IPS DF 4.7 (cell line): ENCODE measurements at regions not wholly inside any gene's neighbourhood (a gene's known extent, or its start where the extent isn't known, plus 50 kb on each side); places are given as distances from the start of the nearest gene placed in this dataset.

Source experiments
- DNase-seq: peaks from one replicate; pipeline ENCODE4 v3.0.0-alpha.2; 2013; ENCODE audit warnings: low spot score; ENCODE audit errors: extremely low read depth

DNA sequence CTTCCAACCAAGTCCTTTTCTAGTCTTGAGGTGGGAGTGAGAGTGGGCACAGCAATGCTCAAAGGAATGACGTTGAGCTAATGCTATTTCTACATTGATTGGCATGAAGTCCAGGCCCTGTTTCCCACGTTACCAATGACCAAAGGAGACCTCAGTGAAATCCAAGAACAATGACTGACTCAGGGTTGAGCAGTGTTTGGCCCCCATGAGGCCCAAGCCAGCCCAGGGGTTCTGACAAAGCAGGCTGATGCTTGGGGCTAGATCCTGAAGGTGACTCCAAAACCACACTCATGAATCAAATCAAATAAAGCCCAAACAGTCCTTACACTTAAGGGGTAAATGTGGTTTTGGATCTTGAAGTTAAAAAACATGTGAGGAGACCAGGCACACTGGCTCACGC is 278.5 kb upstream of the GJB5 start:
- DNase-seq, result no peak

DNA sequence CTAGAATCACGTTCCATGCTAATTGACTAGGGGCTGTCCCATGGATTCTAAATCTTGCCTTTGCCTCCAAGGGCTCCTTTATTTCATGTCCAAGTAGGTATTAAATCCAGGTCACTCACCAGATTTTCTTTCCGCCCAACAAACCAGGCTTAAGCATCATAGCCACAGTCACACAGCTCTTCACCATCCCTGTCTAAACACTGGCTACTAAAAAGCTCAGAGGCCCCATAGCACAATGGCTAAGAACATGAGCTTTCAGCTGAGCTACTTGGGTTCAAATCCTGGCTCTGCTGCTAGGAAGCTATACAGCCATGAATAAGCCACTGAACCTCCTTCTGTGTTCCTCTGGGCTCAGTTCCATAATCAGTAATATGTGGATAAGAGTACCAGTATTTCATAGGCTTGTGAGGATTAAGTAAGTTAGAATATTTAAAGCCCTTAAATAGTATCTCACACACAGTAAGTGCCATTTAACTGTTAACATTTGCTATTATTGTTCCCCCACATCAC is 277.2 kb upstream of the GJB5 start:
- no peak for DNase-seq

DNA sequence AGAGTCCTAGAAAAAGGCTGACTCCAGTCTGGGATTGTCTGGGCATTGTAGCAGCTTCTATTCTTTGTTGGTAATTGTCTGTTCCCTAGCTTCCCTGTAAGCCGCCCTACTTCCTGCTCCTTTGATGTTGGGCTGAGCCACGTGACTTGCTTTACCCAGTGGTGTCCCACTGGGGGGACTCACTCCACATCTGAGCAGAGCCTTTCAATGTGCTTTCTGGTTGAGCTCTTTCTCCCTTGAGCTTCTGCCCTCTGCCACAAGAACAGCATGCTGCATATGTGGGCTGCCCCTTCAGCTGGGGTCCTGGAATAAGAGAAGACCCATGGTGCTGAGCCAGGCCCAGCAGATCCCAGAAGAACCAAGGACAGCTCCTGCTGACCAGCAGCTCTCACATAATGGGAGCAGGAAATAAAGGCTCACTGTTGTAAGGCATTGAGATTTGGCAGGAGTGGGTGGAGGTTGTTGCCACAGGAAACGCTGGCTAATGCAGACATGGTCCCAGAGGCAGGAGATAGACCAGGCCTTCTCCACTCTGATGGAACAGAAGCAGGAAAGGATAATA is 276.3 kb upstream of the GJB5 start:
- no peak for DNase-seq

DNA sequence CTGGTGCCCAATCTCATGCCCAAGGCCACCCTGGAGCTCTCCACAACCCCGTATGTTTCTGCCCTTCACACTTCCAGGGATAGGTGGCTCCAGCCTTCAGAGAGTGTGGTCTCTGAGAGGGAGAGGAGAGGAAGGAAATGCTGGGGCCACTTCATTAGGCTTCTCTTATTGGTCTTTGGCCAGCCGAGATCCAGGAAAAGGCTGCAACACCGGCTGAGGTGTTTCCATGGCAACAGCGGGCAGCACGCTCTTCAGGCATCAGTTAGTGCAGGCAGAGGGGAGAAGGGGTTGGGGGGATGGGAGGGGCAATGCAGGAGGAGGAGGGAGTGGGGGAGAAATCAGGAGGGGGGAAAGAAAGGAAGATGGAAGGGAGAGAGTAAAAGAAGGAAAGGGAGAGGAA is 275.1 kb upstream of the GJB5 start:
- DNase-seq, result no peak

DNA sequence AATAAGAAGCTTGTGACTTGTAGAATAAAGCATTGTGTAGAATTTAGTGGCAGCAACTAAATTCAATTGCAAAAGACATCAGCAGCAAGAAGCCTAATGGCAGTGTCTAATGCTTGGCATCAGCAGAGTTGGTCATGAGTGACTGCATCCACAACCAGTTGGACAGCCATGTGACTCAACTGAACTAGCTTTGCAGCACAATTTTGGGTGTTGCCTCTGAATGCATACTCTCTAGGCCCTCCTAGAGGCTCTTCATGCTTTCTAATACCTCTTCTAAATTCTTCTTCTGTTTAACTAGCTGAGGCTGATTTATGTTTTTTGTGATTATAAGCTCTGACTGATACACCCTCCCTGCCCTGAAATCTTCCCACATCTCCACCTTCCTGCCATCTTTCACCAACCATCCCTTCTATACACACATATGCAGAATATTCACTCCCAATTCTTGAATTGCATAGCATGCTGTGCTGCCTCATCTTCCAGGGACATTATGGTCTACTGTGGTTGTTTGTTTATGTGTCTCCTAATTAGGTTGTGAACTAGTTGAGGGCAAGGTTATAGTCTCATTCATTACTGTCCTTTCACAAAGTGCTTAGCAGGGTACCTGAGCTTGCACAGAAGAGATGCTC is 266.7 kb upstream of the GJB5 start:
- no peak for DNase-seq

DNA sequence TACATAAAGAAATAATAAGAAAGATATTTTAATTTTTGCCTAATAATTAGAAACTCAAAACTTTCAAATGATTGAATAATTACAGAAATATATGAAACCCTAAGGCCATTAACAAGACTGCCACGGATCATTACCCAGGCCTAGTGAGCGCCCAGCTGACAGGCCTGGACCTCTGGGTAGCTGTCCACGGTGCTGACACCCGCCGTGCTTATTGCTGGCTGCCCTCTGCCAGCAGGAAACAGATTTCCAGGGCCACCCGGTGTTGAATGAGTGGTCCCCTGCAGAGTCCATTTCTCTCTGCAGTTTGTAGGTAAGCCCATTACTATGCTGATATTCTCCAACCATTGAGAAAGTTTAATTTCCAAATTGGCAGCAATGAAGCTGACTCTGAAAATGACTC is 254.4 kb upstream of the GJB5 start:
- no peak for DNase-seq

DNA sequence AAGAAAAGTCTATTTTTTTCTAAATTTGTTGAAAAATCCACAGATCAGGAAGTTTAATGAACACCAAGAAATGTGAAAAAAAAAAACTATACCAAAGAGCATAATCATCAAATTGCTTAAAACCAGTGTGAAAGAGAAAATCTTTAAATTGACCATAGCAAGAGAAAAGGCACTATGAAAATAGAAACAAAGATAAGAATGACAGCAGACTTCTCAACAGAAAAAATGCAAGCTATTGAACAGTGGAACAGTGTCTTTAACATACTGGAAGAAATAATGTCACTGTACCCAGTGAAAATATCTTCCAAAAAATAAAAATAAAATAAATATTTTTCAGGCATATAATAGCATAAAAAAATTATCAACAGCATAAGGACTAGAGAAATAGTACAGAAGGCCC is 243.0 kb upstream of the GJB5 start:
- DNase-seq, result no peak

DNA sequence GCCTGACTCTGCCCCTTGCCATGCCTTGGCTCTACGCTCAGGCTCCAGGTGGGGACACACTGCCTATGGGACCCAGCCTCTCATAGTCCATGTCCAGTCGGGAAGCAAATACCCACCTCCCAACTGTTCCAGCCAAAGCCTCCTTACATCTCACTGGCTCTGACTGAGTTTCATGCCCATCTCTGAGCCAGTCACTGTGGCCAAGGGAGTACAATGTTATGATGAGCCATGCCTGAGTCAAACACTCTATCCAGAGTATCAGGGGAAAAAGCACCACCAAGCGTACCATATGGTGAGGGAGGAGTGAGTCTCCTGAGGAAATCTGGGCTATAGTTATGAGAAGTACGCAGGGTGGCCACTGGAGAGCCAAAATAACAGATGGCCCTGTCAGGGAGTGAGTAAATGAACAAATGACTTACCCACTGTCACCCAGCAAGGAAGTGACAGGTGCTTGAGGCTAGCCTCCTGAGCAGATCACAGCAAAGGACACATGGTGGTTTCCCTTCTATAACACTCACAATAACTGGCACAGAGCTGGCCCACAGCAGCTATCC is 236.6 kb upstream of the GJB5 start:
- no peak for DNase-seq

DNA sequence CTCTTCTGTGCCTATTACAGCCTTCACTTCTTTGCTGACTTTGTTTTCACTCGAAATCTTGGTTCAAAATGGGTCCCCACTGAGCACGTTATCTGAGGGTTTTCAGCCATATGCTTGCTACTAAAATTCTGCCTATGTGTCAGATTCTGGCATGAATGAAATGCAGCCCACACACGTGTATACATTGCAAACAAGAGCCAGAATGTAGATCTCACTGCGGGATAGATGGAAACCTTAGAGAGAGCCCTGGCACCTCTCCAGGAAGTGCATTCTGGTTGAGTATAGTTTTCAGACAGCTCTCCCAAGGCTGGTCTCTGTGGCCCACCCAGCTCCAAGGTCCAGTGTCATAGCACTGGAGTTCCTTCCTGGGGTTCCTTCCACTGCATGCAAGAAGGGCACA is 234.7 kb upstream of the GJB5 start:
- DNase-seq, result no peak

DNA sequence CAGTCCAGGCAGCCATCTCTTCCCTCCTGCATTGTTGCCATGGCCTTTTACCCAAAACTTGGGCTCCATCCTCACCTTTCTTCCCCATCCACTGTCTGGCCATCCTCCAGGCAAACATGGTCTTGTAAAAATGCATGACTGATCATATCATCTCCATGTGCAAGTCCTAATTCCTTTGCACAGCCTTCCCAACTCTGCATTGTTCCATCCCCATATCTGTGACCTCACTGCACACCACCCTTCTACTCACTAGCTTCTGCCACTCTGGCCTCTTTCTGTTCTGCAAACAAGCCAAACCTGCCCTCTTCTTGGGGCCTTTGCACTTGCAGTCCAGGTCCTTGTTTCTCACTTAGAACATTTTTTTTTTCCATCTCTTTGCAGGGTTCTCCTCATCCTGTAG is 230.1 kb upstream of the GJB5 start:
- DNase-seq, result no peak

DNA sequence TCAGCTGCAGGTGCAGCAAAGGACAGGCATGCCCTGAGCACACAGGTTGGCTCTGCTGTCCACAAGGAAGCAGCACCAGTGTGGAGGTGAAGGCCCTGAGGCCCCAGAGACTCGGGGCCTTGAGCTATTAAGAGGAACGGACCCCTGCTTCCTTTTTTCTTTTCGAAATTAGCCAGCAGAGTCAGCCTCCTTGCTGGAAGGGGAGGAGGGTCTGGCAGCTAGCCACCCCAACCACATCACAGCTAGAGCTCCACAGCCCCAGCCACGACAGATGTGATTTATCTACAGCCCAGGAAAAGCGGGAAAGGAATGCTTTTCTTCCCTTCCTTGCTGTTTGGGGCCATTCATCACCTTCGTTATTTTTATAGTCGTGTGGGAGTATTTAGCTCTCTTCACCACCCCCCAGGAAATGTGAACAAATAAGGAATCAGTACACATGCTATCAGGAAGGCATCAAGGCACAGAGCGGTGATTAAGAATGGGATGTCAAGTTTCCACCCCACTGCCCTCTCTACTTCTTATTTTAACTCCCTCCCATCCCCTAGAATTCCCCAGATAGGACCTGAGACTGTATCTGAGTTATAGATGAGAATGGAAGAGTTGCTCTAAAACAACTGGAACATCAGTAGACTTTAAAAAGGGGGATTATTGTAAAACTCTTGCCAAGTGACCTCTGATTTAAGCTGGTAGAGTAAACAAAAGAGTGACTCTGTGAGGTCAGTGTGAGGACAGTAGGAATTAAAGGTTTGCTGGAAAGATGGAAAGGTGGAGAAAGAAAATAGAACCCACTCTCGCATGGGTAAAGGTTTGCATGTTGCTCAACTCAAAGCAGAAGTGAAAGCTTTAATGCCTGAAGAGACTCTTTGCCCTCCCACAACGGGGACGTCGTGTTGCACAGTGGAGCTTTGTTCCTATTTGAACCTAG is 224.7 kb upstream of the GJB5 start:
- no peak for DNase-seq

DNA sequence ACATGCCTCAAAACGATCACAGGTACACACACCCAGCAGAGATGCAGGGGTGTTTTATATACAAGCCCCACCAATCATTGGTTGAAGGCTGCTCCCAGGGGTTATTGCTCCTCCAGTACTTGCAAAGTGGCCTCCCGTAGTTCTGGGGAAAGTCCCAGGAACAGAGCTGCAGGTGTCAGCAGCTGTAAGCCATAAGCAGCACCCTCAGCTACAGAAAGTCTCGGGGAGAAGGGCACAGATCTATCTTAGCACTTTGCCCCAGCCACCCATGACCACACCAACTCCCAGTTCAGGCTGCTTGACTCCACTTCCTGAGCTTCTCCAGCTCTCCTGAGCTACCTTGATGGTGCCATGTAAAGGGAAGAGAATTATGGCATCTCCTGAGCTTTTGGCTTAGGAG is 222.7 kb upstream of the GJB5 start:
- DNase-seq, result no peak

DNA sequence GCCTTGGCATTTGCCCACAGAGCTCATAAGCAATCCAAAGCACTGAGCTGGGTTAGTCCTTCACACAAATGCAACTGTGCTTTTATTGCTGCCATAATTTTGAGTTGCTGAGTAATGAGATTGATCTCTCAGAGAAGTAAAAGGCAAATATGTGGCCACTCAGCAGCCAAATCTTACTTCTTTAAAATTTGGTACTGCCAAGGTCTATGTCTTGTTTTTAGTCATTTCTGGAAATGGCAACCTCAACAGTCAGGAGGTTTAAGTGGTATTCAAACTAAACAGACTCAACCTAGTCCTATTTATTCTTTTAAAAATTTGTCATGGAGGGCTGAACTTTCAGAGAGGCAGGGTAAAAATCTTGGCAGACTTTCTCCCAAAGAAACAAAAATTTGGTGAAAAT is 216.4 kb upstream of the GJB5 start:
- DNase-seq, result no peak

DNA sequence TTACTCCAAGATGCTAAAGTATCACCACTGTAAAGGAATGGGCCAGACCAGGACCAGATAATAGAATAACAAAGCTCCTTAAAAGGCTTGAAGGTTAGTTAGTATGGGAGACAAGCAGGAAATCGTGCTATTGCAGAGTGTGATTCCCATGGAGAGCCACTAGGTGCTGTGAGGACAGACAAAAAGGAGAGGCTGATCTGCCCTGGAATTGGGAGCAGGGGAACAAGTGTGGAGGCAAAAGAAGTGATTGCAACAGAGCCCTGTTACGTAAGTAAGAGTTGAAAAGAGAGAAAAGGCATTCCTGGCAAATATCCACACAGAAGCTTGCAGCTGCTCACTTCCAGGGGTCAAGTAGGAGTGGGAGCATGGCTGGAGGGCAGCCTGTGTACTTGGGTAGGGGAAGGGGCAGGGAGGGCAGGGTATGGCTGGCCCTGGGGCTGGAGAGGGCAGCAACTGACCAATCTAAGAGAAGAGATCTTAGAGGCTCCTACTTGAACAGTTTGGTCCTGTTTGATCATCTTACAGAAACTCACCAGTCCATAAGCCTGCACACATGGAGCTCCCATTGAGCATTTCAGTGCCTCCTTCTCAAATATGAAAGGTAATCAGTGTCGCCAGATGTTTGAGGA is 207.7 kb upstream of the GJB5 start:
- peak; percentile 49 for DNase-seq

DNA sequence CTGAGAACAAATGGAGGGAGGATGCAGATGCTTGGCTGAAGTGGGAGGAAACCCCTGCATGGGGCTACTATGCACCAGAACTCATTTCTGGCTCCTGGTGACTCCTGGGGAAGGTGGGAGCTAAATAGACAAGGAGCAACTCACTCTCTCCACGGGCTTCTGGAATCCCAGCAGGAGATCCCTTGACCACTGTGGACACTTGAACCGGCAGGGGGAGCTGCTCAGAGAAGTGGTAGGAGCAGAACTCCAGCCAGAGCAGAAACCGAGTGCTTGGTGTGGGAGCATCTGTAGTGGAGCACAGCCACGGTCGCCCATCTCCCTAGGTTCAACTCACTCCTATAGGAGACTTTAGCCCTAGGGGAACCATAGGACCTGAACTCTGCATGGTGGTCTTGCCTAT is 205.6 kb upstream of the GJB5 start:
- peak; percentile 22 for DNase-seq

DNA sequence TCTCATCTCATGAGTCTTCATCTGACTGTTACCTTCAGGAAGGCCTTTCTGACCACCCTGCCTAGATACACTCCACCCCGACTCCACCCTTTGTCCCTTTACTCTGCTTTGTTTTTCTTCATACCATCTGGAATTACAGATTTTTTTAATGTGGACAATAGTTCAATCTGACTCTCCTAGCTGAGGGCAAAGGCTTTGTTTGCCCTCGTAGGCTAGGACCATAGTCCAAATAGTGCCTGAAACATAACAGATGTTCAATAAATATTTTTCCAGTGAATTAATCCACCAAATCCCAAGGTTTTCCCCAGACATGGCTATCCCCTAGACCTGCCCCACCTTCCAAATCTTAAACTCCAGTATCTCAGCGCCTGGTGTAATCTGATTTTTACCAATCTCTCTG is 176.5 kb upstream of the GJB5 start:
- DNase-seq, result no peak

DNA sequence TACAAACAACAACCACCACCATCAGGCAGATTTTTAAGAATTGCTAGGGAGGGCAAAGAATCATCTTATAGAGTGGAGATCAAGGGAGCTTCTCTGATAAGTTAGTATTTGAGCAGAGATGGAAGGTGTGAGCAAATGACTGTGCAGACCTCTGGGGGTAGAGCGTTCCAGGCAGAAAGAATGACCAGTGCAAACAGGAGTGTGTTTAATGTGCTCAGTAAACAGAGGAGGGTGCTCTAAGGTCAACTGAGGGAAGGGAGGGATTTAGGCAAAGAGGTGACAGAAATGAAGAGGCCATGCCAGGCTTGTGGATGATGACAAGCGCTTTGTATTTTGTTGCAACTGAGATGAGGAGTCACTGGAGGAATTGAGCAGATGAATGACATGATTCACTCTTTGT is 172.5 kb upstream of the GJB5 start:
- no peak for DNase-seq

DNA sequence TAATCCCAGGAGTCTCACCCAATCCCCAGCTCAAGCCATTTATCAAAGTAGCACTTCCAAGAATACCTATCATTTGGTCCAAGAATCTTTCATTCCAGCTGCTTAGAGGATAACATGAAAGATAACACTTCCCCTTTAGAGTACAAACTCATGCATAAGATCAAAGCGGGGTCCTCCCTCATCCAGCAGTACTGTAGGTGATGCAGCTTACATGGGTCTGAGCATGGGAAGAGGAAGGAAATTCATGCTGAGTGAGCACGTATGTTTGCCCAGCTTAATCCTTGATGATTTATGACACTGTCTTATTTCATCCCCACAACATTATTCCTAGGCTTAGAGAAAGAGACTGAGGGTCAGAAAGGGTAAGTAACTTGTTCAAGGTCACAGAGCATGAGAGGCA is 167.1 kb upstream of the GJB5 start:
- DNase-seq, result no peak

DNA sequence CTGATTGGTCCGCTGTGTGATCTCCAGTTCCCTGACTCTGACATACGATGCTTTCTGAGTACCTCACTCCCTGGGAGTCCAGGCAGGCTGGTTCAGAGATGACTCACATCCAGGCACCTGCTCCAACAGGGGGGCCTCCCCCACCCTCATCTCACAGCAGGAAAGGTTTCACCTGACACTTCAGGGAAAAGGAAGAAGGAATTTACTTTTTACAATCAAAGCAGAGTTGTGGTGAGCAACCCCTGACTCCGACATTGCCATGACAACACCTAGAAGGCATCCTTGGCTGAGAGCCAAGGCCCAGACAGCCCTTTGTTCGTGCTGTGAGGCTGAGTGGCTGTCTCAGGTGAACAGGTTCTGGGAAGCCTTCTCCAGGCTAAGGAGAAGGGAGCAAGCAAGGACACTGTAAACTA is 164.6 kb upstream of the GJB5 start:
- DNase-seq, result peak; percentile 64

DNA sequence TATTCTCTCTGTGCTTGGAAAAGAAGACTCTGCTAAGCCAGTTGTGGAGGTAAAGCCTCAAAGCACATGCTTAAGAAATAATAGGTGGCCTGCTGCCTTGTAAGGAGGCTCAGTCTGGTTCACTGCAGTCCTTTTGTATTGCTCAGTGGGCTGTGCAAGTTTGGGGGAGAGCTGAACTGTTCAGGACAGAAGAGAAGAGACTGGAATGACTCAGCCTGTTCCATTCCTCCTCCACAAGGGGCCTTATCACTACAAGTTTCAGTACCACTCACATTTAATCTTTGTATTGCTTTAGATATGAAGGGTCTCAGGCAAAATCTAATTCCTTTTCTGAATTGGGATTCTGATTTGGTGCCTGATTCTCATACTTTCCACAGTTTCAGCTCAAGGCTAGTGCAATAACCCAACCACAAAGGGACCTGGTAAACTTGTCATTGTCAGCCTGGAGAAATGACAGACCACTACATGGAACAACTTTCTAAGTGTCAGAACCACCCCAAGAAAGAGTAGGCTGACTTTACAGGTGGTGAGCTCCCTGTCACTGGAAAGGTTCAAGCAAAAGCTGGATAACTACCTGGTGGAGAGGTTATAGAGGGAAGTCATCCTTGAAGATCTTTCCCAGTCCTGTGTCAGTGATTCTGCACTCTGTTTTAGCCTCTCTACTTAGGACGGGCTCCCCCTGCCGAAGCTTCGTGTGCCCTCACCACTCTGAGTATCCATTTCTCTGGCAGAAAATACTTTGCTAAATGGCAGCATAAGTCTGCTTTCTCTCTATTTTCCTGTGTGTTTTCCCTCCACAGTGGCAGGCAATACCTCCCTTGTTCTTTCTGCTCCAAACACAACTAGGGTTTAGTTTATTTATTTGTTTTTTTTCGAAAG is 162.9 kb upstream of the GJB5 start:
- DNase-seq, result no peak
